GM18520 (cell line): ENCODE measurements at regions not wholly inside any gene's neighbourhood (a gene's known extent, or its start where the extent isn't known, plus 50 kb on each side); places are given as distances from the start of the nearest gene placed in this dataset.
A peak's percentile ranks its signal among the peaks of the same experiment; 100 is the strongest.

Experiments
- ATAC-seq: cut with Tn5 transposase; IDR thresholded peaks from one replicate; pipeline ENCODE4 v1.9.1; 2021; ENCODE audit not compliant: unreplicated experiment

GRCh38 chrX:69028006-69028760 lies 137.1 kb downstream of the PJA1 start:
- ATAC-seq = peak; percentile 75

- ATAC-seq = no peak
Measured at GRCh38 chrX:69027181-69028005, 137.9 kb downstream of the PJA1 start.

GRCh38 chrX:69025802-69026301 lies 139.4 kb downstream of the PJA1 start:
- ATAC-seq = no peak

GRCh38 chrX:69024931-69025330 lies 140.3 kb downstream of the PJA1 start:
- no peak for ATAC-seq

GRCh38 chrX:69024161-69024736 lies 141.0 kb downstream of the PJA1 start:
- no peak for ATAC-seq

- no peak for ATAC-seq
Measured at GRCh38 chrX:69022430-69022829, 142.8 kb downstream of the PJA1 start.

- ATAC-seq = no peak
Measured at GRCh38 chrX:69021141-69021960, 143.9 kb downstream of the PJA1 start.

- ATAC-seq = no peak
Measured at GRCh38 chrX:69020316-69020715, 144.9 kb downstream of the PJA1 start.

- ATAC-seq = no peak
Measured at GRCh38 chrX:69019073-69019890, 146.0 kb downstream of the PJA1 start.

GRCh38 chrX:69018416-69019072 lies 146.7 kb downstream of the PJA1 start:
- no peak for ATAC-seq

GRCh38 chrX:69016293-69016941 lies 148.8 kb downstream of the PJA1 start:
- no peak for ATAC-seq

- no peak for ATAC-seq
Measured at GRCh38 chrX:69015564-69016292, 149.5 kb downstream of the PJA1 start.

GRCh38 chrX:69015156-69015555 lies 150.1 kb downstream of the PJA1 start:
- no peak for ATAC-seq

- no peak for ATAC-seq
Measured at GRCh38 chrX:69014200-69014599, 151.1 kb downstream of the PJA1 start.

GRCh38 chrX:69010339-69010738 lies 154.9 kb downstream of the PJA1 start:
- ATAC-seq = no peak

- no peak for ATAC-seq
Measured at GRCh38 chrX:69000877-69001276, 164.4 kb downstream of the PJA1 start.

GRCh38 chrX:68999931-69000330 lies 165.3 kb downstream of the PJA1 start:
- ATAC-seq = no peak

GRCh38 chrX:68999356-68999755 lies 165.9 kb downstream of the PJA1 start:
- ATAC-seq = no peak
